ENCODE measurements at regions not wholly inside any gene's neighbourhood (a gene's known extent, or its start where the extent isn't known, plus 50 kb on each side); places are given as distances from the start of the nearest gene placed in this dataset.
"Not testable (repeated sequence)": the region's sequence is repeated elsewhere in the genome, so short reads cannot be mapped to it uniquely, and the experiment has no call there.

DNA sequence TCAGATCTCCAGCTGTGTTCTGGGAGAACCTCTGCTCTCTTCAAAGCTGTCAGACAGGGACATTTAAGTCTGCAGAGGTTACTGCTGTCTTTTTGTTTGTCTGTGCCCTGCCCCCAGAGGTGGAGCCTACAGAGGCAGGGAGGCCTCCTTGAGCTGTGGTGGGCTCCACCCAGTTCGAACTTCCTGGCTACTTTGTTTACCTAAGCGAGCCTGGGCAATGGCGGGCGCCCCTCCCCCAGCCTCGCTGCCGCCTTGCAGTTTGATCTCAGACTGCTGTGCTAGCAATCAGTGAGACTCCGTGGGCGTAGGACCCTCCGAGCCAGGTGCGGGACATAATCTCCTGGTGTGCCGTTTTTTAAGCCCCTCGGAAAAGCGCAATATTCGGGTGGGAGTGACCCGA, 171.2 kb downstream of the RBMX2 start:
- H3K4me3 Mint-ChIP-seq, H3K9me3 Mint-ChIP-seq, H3K27ac Mint-ChIP-seq, H3K36me3 Mint-ChIP-seq, DNase-seq, CTCF ChIA-PET, H3K4me1 Mint-ChIP-seq, H3K27me3 Mint-ChIP-seq: not testable (repeated sequence)
